Upper lobe of left lung (tissue), 4 donors: ENCODE measurements at regions not wholly inside any gene's neighbourhood (a gene's known extent, or its start where the extent isn't known, plus 50 kb on each side); places are given as distances from the start of the nearest gene placed in this dataset.

Source experiments
- EP300 ChIP-seq, 4 donors: sonication (generic); formaldehyde crosslinking; IDR thresholded peaks; one replicate each; pipeline ENCODE4 v1.5.1; 2017; ENCODE audit warnings: antibody characterized with exemption in 4 of 4, control low read depth in 2 of 4
- TF ChIP-seq, protein P1 (sequence below), 6 experiments: fragments of 450-650 bp in 4 of 6; fragments of 200-600 bp in 2 of 6; sonication (generic) in 2 of 6; IDR thresholded peaks; one replicate each; pipeline ENCODE4 v1.5.1; 2016 to 2019; ENCODE audit warnings: antibody characterized with exemption in 6 of 6

DNA sequence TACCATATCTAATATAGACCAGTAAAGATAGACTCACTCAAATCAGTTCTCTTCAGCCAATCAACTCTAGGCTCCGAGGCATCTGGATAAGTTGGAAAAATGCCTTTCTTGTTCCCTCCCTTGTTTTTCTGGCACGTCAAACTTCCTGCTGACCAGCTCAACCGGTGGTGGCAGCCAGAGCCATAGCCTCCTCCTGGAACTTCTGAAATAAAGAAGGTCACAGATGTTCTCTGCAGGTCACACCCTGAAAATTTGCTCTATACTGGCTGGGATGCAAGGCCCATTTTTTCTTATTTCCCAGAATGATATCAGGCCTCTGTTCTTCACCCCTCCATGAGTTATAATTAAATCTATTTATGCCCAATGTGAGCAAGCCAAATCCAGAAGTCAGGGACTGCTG lies 81.9 kb downstream of the BMP4 start:
- TF ChIP-seq, protein P1, sequence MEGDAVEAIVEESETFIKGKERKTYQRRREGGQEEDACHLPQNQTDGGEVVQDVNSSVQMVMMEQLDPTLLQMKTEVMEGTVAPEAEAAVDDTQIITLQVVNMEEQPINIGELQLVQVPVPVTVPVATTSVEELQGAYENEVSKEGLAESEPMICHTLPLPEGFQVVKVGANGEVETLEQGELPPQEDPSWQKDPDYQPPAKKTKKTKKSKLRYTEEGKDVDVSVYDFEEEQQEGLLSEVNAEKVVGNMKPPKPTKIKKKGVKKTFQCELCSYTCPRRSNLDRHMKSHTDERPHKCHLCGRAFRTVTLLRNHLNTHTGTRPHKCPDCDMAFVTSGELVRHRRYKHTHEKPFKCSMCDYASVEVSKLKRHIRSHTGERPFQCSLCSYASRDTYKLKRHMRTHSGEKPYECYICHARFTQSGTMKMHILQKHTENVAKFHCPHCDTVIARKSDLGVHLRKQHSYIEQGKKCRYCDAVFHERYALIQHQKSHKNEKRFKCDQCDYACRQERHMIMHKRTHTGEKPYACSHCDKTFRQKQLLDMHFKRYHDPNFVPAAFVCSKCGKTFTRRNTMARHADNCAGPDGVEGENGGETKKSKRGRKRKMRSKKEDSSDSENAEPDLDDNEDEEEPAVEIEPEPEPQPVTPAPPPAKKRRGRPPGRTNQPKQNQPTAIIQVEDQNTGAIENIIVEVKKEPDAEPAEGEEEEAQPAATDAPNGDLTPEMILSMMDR (IDR thresholded peaks at IDR 0.05), result no peak
- no peak for TF ChIP-seq EP300 (IDR thresholded peaks at IDR 0.05)
